Gastrocnemius medialis (tissue), 4 donors: ENCODE measurements at regions not wholly inside any gene's neighbourhood (a gene's known extent, or its start where the extent isn't known, plus 50 kb on each side); places are given as distances from the start of the nearest gene placed in this dataset.

ENCODE experiments used
- CTCF ChIP-seq, 5 experiments: fragments of 450-650 bp in 3 of 5; fragments of 200-600 bp in 2 of 5; sonication (generic) in 2 of 5; IDR thresholded peaks in 4 of 5; conservative IDR thresholded peaks in 1 of 5; 1 replicate in 4 of 5; 2 replicates in 1 of 5; pipeline ENCODE4 v1.5.1; 2016 to 2019; ENCODE audit warnings: antibody characterized with exemption in 5 of 5, mild to moderate bottlenecking in 3 of 5, moderate library complexity in 3 of 5
- POLR2A ChIP-seq, 2 donors: fragments of 450-650 bp; IDR thresholded peaks; one replicate each; pipeline ENCODE4 v1.6.1; 2017; ENCODE audit warnings: antibody characterized with exemption in 2 of 2, mild to moderate bottlenecking in 2 of 2, moderate library complexity in 2 of 2

GRCh38 chr3:90062631-90063200, 955.3 kb downstream of the EPHA3 start:
- TF ChIP-seq CTCF (IDR thresholded peaks at IDR 0.05 in 4 of 5, conservative IDR thresholded peaks at IDR 0.05 in 1 of 5): no peak
- TF ChIP-seq POLR2A (IDR thresholded peaks at IDR 0.05): no peak
